Fibroblast of skin of right biceps (primary cell): ENCODE measurements at regions not wholly inside any gene's neighbourhood (a gene's known extent, or its start where the extent isn't known, plus 50 kb on each side); places are given as distances from the start of the nearest gene placed in this dataset.
"Not testable (repeated sequence)": the region's sequence is repeated elsewhere in the genome, so short reads cannot be mapped to it uniquely, and the experiment has no call there.

ENCODE experiments used
- DNase-seq: peaks from one replicate; pipeline ENCODE4 v3.0.0-alpha.2; 2013

GRCh38 chr5:75940418-75940817, 142.8 kb upstream of the SV2C start:
- DNase-seq: no peak

GRCh38 chr5:75935572-75935971, 147.6 kb upstream of the SV2C start:
- no peak for DNase-seq

- no peak for DNase-seq
These were observed 149.7 kb upstream of the SV2C start for GRCh38 chr5:75933489-75933888.

GRCh38 chr5:75931175-75931574, 152.0 kb upstream of the SV2C start:
- no peak for DNase-seq

GRCh38 chr5:75928992-75929391, 154.2 kb upstream of the SV2C start:
- no peak for DNase-seq

GRCh38 chr5:75922480-75922879, 160.7 kb upstream of the SV2C start:
- DNase-seq: no peak

GRCh38 chr5:75921011-75921410, 162.2 kb upstream of the SV2C start:
- no peak for DNase-seq

GRCh38 chr5:75916144-75916543, 167.0 kb upstream of the SV2C start:
- DNase-seq: no peak

- DNase-seq: no peak
These were observed 174.0 kb upstream of the SV2C start for GRCh38 chr5:75909223-75909622.

GRCh38 chr5:75907651-75908050, 175.5 kb upstream of the SV2C start:
- DNase-seq: no peak

- no peak for DNase-seq
These were observed 177.2 kb upstream of the POC5 start for GRCh38 chr5:75894482-75894881.

GRCh38 chr5:75891736-75892135, 174.5 kb upstream of the POC5 start:
- no peak for DNase-seq

GRCh38 chr5:75891020-75891419, 173.8 kb upstream of the POC5 start:
- no peak for DNase-seq

- no peak for DNase-seq
These were observed 173.3 kb upstream of the POC5 start for GRCh38 chr5:75890546-75890945.

GRCh38 chr5:75886706-75887105, 169.5 kb upstream of the POC5 start:
- DNase-seq: peak; percentile 6

- DNase-seq: no peak
These were observed 168.8 kb upstream of the POC5 start for GRCh38 chr5:75885849-75886596.

GRCh38 chr5:75885321-75885720, 168.1 kb upstream of the POC5 start:
- DNase-seq: no peak

GRCh38 chr5:75869891-75870290, 152.7 kb upstream of the POC5 start:
- no peak for DNase-seq

- DNase-seq: no peak
These were observed 145.6 kb upstream of the POC5 start for GRCh38 chr5:75862872-75863271.

GRCh38 chr5:75859621-75860020, 142.4 kb upstream of the POC5 start:
- DNase-seq: not testable (repeated sequence)

- DNase-seq: no peak
These were observed 138.8 kb upstream of the POC5 start for GRCh38 chr5:75856056-75856455.

GRCh38 chr5:75848077-75848476, 130.8 kb upstream of the POC5 start:
- no peak for DNase-seq

- no peak for DNase-seq
These were observed 130.4 kb upstream of the POC5 start for GRCh38 chr5:75847561-75848021.

GRCh38 chr5:75844301-75844700, 127.1 kb upstream of the POC5 start:
- no peak for DNase-seq

- DNase-seq: no peak
These were observed 126.1 kb upstream of the POC5 start for GRCh38 chr5:75843319-75843718.
